ENCODE measurements at regions not wholly inside any gene's neighbourhood (a gene's known extent, or its start where the extent isn't known, plus 50 kb on each side); places are given as distances from the start of the nearest gene placed in this dataset.
"Not testable (repeated sequence)": the region's sequence is repeated elsewhere in the genome, so short reads cannot be mapped to it uniquely, and the experiment has no call there.

DNA sequence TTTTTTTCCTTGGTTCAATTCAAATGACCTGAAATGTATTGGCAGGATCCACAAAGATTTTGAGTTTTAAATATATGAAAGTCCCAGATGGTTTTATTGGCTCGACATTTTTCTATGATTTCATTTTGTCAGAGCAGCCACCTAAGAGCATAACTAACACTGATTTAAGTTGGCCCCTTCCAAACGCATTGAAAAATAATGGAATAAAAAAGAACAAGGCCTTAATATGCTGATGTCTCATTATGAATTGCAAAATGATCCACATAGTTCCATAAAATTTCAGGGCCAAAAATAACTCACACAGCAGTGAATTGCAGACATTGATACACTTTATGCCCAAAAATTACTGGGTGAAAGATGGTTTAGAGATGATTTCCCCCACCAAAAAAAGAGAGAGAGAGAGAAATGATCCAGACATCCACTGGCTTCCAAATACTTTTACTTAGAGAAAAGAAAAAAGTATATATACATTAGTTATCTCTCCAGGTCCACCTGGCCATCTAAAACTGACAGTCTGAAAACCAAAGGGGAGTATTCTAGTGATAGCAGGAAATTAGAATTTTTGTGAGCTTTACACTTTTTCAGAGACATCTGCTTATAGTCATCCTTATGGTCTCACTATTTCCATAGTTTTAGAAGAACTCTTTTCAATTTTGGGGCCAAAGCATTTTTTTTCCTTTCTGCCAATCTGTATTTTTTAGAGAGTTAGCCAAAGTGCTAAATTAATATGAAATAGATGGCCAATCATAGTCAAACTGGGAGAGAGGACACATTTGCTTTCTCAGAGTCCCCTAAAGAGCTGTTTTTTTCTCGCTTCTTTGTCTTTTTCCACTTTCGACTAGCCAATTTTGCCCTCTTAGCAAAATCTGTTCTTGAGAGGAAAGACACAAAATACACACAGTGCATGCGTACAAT lies 213.5 kb upstream of the RND3 start:
- no peak for DNase-seq

DNA sequence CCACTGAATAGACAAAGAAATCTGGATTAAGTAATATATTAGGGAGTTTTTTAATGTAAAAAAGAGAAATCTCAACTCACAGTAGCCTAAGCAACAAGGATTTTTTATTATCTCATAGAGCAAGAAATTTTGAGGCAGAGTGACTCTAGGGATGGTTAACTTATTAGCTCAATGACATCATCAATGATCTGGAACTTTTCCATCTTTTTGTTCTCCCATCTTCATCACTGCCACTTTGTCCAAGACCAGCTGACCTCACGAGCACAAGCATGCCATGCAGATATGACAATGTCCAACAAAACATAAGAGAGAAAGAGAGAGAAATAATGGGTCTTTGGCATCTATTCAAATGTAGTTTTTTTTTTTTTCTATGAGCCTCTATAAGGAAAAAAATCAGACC lies 211.8 kb upstream of the RND3 start:
- DNase-seq, result no peak

DNA sequence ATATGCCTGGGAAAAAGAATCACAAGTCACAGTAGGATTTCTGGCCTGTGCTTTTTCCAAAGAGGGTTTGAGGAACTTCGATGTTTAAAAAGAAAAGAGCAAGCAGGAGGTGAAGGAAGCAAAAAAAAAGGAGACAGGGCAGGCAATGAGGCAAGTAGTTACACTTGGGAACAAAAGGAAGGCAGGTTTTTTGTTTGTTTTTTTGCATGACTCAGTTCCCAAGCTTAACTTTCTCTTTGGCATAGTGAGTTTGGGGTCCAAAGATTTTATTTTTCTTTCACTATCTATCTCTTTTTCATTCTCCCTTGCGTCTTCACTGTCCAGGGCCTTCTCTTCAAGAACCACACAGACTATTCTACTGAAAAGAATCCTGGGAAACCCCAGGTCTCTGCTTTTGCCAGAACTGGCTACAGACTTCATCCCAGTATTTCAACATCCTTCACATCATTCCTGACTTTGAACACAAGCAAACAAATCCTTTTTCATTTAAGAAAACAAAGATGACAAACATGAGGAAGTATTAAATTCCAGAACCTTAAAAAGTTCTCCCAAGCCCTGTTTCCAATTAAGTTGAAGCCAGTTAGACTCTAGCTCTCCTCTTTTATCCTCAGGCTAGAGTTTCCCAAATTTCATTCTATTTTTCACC lies 210.7 kb upstream of the RND3 start:
- no peak for DNase-seq

DNA sequence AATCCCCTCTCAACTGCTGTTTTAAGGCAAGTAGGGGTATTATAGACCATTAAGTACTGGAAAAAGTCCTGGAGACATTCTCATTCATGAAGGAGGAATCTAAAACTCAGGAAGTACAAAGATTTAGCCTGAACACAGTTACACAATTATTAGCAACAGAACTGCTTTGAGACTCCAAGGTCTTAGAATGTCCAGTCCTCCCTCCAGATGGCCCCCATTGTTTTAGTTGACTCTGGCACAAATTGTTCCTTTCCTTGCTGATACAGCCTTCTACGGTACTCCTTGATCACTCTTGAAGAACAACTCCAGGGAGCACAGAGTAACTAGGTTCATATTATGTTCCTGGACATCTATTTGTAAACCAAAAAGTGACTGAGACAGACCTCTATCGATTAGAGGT lies 210.1 kb upstream of the RND3 start:
- DNase-seq, result no peak

DNA sequence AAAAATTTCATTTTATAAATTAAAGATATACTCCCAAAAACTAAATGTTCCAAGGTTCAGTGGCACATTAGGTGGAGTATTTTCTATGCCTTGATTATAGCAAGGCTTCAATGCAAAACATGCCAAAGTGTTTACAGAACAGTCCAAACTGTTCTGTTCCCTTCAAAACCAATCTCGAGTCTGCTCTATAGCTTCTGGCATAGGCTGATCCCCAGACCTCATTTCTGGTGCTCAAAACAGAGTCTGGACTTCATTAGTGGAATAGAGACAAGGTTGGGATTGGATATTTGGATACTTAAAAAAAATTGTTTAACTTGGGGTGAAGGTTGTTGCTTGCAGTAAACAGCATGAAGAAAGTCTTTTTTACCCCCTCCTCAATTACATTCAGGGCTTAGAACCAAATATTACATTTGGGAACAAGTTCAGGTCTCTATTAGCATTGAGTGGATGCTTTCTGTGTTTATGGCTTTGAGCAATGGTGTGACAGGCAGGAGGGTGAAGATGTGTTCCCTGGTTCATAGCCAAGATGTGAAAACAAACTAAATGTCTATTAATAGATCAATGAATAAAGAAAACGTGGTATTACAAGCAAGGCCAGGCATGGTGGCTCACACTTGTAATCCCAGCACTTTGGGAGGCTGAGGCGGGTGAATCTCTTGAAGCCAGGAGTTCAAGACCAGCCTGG lies 208.1 kb upstream of the RND3 start:
- DNase-seq, result no peak

DNA sequence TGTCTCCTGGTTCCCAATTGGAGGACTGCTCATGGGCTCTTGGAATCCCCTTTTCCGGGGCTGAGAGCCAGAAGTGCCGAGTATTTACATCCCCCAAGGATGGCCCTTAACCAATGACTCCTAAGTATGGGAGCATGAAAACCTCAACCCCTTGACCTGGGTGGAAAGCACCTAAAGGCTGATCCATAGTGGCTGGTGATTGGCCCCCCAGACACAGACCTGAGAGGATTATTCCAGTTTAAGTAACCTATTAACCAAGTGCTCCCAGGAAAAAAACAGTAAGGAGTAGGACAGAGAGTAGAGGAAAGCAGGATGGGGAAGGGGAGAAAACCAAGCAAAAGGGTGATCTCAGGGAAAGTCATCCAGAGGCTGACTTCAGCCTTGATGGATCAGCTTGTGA lies 206.1 kb upstream of the RND3 start:
- DNase-seq, result no peak

DNA sequence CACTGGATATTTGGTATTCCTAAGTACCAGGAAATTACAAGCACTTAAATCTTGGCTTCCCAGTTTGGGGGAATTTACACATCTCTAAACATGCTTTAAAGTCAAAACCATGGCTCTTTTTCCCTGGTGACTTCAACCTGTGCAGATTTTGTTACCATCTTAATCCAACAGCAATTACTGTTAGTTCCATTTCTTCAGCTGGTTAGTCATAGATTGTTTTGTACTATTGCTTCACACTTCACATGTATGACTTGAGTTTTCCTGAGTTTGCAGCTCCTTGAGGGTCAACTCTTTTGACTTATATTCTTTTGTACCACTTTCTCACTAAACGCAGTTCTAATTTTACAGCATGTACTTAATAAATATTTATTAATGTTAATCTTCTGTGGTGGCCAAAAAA lies 203.4 kb upstream of the RND3 start:
- no peak for DNase-seq

DNA sequence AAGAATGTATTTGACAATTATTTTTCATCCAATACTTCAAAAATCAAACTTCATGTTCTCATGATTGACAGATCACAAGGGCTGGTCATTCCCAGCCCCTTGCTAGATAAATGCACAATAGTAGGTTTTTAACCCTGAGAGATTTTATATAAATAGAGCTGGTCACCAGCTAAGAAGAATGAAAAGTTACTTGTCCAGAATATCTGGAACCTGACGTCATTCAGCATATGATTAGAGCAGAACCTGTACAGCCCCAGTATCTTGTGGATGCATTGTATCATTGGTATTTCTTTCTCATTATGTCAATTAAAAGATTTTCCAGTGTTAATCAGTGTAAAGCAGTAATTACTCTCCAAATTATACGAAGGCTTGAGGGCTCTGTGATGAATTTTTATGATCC lies 202.8 kb upstream of the RND3 start:
- DNase-seq, result no peak

DNA sequence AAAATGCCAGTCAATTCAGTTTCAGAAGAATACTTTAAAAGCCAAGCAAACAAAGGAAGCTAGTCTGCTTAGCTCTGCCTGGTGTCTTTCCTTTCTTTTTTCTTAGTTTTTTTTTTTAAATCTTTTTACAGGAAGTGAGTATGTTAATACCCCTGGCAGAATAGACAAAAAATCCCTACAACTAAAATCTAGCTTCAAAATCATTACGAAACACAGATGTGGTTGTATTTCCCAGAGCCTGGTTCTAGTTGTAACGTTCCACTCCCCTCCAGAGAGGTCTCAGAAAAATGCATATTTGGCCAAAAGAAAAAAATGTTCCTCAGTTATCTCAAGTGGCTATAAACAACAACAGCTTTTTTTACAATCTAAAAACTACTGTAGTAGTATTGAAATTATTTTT lies 202.1 kb upstream of the RND3 start:
- no peak for DNase-seq

DNA sequence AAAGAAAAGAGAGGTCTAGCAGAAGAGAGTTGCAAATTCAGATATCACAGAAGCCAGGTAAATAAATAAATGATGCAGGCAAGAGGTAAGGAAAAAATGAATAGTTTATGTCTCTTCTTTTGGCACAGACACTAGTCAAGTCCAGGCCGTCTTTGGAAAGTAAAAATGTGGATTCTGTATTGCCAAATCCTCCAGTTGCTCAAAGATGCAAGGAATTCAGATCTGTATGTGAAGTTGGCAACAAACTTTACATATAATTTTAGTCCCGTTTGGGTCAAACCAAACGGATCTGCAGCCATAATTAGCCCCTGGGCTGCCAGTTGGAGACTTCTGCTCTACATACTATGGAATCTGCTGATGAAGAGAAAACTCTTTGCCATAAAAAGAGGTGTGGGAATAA lies 200.5 kb upstream of the RND3 start:
- no peak for DNase-seq

DNA sequence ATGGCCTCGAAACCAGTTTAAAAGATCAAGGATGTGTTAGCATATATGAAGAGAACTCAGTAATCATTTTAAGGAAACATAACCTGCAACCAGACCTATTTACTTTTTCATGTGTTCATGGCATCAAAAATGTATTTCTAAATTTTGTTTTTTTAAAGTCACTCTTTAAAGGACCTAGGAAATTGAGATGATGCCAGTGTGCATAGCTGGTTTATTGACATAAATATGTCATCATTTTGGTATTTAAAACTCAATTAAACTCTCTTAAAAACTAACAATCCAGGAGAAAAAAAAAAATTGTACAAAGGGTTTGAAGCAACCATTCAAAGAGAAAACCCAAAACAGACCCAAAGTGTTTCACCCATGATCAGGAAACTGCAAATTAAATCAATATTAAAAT lies 198.9 kb upstream of the RND3 start:
- DNase-seq, result no peak

DNA sequence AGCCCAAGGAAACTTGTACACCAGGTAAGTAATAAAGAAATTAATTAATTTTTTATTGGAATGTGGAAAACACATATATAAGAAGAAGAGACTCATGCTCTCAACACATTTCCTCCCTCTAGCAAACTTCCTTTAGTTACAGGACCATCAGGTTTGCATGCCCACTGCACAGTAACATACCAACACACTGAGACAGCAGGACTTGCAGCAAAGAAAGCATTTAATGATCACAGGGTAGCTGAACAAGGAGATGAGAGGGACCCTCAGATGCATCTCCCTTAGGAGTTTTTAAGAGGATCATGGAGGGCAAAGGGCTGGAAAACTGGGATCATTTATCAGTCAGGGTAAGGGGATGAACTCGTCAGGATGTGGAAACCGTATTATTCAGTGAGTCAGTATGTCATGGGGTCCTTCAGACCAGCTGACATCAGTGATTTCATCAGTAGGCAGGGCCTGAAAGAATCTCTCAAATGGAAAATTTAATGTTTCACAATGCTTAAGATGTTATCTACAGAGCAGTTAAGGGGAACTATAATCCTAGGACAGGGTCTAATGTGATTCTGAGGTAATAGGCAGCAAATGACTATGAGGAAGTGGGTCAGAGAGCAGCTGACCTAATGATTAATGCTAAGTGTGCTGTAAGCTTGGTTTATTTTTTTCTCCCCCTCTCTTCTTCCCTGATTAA lies 193.8 kb upstream of the RND3 start:
- DNase-seq, result no peak

DNA sequence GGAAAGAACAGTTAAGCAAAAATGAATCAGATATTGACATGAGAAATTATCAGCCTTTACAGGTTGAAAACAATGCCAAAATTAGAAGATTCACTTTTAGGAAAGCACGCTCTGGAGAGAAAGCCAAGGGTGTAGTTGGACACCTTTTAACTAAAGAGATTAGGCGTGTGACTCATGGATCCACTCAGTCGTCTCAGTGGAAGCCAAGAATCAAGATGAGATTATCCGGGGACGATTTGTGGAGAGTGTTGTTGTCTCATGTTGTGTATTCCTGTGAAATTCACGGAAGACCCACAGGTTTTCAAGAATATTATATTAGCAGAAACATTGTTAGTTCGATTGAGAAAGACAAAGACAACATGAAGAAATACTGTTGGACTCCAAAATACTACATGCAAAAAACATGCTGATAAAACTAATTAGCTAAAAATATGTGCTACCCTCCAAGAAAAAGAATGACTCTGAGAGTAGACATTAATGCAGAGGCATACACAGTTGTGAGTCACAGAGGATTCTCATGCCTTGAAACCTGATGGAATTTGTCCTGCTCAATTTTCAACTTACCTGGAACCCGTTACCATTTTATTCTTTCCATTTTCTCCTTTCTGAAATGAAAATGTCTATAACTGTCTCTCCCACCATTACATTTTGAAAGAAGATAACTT lies 192.1 kb upstream of the RND3 start:
- no peak for DNase-seq

DNA sequence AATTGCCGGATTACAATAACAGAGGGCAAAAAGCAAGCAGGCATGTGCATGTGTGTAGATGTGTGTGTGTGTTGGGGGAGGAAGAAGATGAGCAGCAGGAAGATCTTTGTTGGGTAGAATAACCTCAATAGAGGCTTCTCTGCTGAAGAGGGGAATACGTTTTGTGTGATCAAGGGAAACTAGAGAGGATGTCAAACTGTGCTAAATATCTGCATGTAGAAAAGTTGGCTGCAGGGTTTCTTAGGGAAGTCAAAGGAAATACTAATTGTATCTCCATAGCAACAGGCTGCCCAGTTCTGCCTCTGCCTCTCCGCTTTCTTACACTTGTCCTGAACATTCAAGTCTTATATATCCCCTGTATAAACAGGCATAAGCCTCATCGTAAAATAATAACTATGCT lies 190.1 kb upstream of the RND3 start:
- DNase-seq, result no peak

DNA sequence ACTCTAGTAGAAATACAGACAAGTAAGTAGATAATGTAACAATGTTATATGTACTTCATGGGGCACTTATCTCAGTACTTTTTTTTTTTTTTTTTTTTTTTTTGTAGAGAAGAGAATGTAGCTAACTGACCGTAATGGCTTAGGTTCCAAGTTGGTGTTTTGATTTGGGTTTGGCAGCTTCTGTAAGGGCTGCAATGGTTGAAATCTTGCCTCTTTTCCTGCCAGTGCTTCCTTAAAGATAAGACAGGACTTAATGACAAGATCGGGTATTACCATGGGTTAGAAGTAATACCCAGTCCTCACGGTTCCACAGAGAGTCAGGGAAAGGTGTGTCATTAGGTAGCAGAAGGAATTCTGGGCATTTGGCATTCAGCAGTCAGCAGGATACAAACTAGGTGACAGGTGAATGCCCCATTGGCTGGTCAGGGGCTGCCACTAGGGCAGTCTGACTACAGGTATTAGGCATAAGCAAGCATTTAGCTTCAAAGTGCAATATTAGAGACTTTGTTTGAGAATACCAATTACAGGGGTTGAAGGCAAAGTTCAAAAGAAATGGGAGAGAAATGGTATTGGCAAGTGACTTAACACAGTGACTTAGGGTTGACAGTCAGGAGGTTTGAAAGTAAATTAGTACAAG lies 189.4 kb upstream of the RND3 start:
- DNase-seq, result no peak

DNA sequence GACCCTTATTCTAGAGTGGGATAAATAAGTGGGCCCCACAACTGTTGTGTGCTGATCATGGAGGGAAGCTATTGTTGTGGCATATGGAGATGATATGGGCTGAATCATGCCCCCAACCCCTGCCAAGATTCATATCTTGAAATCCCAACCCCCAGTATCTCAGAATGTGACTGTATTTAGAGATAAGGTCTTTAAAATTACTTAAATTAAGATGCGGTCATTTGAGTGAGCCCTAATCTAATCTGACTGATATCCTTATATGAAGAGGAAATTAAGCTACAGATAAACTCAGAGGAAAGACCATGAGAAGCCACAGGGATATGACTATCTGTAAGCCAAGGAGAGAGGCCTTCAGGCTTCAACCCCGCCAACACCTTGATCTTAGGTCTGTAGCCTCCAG lies 188.3 kb upstream of the RND3 start:
- no peak for DNase-seq

DNA sequence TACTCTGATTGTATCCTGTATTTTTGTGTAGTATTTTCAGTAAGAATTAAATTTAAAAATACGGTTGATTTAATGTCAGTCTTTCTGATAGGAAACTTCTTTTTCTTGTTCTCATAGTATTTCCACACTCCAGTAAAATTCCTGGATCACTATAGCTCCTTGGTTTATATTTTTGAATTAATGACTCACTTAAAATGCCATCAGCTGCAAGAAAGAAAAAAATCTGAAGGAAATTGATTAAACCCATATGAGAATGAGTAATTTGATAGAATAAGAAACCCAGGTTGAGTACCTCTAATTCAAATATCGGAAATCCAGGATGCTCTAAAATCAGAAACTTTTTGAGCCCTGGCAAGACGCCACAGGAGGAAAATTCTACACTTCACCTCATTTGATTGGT lies 186.8 kb upstream of the RND3 start:
- DNase-seq, result no peak

DNA sequence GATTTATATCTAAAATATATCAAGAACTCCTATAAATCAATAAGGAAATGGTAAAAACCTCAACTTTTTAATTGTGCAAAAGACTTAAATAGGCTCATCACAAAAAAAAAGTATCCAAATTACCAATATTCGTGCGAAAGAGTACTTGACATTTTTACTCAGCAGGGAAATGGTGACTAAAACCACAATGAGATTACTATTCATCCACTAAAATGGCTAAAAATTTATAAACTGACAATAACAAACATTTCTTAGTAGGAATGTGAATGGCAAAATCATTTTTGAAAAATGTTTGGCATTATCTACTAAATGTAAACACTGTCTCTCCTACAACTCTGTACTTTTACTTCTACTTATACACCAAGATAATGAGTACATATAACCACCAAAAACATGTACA lies 184.8 kb upstream of the RND3 start:
- DNase-seq, result no peak

DNA sequence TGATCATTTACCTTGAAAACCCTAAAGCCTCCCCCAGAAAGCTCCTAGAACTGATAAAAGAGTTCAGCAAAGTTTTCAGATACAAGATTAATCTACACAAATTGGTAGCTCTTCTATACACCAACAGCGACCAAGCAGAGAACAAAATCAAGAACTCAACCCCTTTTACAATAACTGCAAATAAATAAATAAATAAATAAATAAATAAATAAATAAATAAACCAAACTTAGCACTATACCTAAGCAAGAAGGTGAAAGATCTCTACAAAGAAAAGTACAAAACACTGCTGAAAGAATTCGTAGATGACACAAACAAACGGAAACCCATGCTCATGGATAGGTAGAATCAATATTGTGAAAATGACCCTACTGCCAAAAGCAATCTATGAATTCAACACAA lies 182.0 kb upstream of the RND3 start:
- no peak for DNase-seq

DNA sequence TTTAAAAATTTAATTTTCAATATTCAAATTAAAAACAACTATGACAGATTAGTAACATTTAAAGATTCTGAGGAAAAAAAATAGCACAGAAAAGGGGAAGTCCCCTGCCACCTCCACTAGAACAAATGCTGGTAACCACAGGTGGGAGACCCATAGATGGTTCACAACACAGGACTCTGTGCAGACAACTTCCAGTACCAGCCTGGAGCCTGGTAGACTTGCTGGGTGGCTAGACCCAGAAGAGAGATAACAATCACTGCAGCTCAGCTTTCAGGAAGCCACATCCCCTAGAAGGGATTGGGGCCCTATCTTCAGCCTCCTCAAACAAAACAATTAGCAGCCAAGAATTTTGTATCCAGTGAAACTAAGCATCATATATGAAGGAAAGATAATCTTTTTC lies 179.6 kb upstream of the RND3 start:
- DNase-seq, result not testable (repeated sequence)

DNA sequence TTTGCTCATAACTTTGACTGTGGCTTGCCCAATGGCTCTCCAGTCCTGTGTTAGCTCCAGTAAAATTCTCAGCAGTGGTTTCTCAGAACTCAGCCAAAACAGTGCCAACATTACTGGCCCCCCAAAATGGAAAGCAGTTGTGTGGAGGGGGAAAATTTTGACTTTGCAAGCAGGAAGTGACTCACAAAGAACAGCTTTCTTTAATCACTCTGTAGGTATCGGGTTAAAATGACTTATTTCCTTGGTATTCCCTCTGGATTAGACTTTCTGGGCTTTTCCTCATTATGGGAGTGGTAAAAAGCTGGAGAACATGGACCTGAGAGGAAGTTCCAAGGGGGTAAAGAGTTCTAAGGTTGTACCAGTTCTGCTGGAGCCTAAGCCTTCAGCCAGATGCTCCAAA lies 175.7 kb upstream of the RND3 start:
- DNase-seq, result no peak

DNA sequence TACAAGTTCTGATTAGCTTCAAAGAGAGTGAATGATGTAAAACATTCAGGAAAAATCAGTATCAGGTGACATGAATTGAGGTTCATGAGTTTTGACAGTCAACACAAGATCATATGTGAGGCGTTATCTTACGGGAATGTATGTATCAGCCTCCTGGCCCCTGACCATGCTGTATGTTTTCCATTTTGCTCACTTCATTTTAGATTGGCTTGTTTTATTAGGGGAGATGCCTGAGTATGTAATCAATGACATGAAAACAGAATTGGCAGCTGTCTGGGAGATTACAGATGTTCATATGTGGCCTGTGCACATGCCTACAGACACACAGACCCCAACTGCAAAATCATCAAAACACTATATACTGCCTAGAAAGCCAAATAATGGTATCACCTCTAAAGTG lies 168.5 kb upstream of the RND3 start:
- DNase-seq, result no peak
